ENCODE measurements at regions not wholly inside any gene's neighbourhood (a gene's known extent, or its start where the extent isn't known, plus 50 kb on each side); places are given as distances from the start of the nearest gene placed in this dataset.

DNA sequence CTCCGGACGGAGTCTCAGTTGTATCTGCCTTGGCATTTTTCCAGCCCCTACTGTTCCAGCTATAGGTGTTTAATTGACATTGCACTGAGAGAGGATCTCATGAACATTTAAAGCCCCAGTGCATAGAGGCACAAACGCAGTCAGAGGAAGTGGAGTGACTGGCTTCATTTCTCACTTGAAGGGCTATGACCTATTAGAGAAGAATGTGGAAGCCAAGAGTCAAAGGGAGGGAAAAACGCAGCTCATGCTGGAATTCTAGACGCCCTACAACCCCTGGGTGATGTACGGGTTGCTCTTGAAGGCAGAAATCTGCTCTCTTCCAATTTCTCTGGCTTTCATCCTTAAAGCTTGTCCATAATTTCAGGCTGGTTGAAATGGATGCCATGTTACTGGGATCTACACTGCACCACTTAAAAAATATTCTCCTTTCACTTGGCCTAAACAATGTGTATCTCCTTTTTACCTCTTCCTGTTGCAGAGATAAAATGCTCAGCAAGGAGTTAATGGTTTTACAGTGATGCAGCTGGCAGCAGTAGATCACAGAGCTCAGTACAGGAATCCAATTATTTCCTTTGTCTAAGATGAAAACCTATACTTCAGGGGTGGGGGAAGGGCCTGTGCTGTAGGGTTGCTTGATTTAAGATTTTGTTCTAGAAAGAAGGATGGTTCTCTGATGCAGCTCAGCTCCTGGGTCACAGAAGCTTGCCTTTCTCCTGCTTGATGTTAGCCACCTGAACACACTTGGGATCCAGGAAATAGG is 61.8 kb upstream of the MAMDC2 start:
- TF ChIP-seq, protein P1, sequence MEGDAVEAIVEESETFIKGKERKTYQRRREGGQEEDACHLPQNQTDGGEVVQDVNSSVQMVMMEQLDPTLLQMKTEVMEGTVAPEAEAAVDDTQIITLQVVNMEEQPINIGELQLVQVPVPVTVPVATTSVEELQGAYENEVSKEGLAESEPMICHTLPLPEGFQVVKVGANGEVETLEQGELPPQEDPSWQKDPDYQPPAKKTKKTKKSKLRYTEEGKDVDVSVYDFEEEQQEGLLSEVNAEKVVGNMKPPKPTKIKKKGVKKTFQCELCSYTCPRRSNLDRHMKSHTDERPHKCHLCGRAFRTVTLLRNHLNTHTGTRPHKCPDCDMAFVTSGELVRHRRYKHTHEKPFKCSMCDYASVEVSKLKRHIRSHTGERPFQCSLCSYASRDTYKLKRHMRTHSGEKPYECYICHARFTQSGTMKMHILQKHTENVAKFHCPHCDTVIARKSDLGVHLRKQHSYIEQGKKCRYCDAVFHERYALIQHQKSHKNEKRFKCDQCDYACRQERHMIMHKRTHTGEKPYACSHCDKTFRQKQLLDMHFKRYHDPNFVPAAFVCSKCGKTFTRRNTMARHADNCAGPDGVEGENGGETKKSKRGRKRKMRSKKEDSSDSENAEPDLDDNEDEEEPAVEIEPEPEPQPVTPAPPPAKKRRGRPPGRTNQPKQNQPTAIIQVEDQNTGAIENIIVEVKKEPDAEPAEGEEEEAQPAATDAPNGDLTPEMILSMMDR (IDR thresholded peaks at IDR 0.05; ENCODE audit: insufficient read depth, low read depth, low read length), result no peak
- DNase-seq (ENCODE audit: low read depth), result peak; percentile 10
- H3K4me3 ChIP-seq (ENCODE audit: low read depth, low read length), result no peak overlapping the region

DNA sequence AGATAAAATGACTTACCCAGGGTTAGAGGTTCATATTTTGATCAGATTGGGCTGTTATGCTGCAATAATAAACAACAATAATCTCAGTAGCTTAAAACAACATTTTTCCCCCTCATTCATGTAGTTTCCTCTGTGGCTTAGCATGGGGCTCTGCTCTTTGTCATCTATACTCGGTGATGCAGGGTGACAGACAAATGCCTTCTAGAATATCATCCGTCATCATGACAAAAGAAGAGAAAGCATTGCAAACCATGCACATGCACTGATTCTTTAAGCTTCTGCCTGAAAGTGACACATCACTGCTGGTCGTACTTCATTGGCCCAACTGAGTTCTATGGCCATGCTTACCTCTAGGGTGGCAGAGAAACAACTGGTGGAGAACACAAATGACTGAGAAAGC is 58.8 kb upstream of the MAMDC2 start:
- no peak for DNase-seq (ENCODE audit: low read depth)
- H3K4me3 ChIP-seq (ENCODE audit: low read depth, low read length), result no peak overlapping the region
- TF ChIP-seq, protein P1 (IDR thresholded peaks at IDR 0.05; ENCODE audit: insufficient read depth, low read depth, low read length), result no peak

DNA sequence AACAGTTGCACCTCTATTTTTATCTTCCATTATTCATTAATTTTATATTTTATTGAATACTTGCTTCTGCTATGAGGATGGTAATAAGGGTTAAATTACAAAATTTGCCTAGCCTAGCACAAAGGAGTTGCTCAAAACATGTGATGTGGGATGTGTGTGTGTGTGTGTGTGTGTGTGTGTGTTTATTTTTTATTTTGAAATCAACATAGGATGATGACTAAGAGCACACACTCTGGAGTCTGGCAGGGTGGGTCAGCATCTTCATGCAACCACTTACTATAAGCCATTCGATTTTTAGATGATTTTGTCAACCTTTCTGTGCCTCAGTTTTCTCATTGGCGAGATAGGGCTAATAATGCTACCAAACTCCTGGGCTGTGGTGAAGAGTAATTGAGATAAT is 57.7 kb upstream of the MAMDC2 start:
- DNase-seq (ENCODE audit: low read depth), result peak; percentile 19
- no peak overlapping the region for H3K4me3 ChIP-seq (ENCODE audit: low read depth, low read length)
- TF ChIP-seq, protein P1 (IDR thresholded peaks at IDR 0.05; ENCODE audit: insufficient read depth, low read depth, low read length), result no peak

DNA sequence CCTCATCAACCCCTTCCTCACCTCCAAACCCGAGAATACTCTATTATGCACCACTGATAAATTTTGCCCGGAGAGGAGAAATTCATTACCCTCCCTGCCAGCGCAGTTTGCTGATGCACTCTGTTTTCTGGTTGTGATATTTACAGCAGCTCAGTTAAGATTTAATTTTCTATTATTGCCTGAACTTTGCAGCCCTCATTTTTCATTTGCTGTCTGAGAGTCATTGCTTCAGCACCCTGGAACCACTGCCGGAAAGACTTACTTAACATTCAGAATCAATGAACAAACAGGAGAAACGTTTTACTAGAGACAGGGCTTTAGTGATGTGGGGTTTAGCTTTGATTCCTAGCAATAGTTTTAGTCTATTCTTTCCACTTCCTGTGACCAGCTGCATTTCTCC is 56.7 kb upstream of the MAMDC2 start:
- no peak overlapping the region for H3K4me3 ChIP-seq (ENCODE audit: low read depth, low read length)
- DNase-seq (ENCODE audit: low read depth), result no peak
- TF ChIP-seq, protein P1 (IDR thresholded peaks at IDR 0.05; ENCODE audit: insufficient read depth, low read depth, low read length), result no peak

DNA sequence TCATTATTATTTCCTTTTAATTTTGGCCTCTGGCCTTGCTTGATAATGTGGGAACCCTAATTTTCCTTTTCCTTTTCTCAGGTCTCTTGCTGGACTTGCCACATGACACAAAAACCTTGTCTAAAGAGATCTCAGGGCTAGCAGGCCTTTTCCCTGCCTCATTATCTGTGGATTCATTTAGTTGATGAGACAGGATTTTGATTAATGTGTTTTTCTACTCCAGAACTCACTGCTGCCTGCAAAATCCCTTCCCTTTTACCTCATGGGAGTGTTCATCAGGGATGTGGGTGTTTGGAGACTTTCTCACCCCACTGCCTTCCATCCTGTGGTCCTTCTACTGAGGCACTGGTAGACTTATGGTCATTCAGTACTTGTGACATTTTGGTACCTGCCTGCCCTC is 56.2 kb upstream of the MAMDC2 start:
- TF ChIP-seq, protein P1 (IDR thresholded peaks at IDR 0.05; ENCODE audit: insufficient read depth, low read depth, low read length), result no peak
- no peak for DNase-seq (ENCODE audit: low read depth)
- no peak overlapping the region for H3K4me3 ChIP-seq (ENCODE audit: low read depth, low read length)

DNA sequence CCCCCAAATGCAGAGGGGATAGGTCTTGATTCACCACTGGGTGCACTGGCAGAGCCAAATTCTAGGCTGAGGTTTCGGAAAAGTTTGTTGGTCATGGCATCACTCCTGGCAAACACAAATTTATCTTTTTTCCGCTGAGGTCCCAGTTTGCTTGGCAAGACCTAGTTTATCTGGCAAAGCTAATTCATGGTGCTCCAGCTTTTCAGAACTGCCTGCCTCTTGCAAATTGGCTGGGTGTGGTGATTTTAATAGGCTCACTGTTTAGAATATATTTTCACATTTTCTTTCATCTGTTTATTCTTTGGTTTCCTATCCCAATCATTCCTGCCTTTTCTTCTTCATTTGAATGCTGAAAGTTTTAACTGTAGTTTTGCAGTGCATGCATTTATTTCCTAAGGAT is 50.5 kb upstream of the MAMDC2 start:
- TF ChIP-seq, protein P1 (IDR thresholded peaks at IDR 0.05; ENCODE audit: insufficient read depth, low read depth, low read length), result no peak
- DNase-seq (ENCODE audit: low read depth), result no peak
- no peak overlapping the region for H3K4me3 ChIP-seq (ENCODE audit: low read depth, low read length)
